AG04450 (cell line): ENCODE measurements at regions not wholly inside any gene's neighbourhood (a gene's known extent, or its start where the extent isn't known, plus 50 kb on each side); places are given as distances from the start of the nearest gene placed in this dataset.

Experiments
- CTCF ChIA-PET: fragments of 300-600, 350-600 bp; formaldehyde crosslinking; extraction: SDS; loops from one replicate; lab custom pipeline; 2022; ENCODE audit warnings: antibody characterized with exemption, inconsistent platforms; lab: Charles Lee
- POLR2A ChIA-PET: fragments of 350-600 bp; formaldehyde crosslinking; extraction: SDS; loops from one replicate; lab custom pipeline; 2021; ENCODE audit warnings: antibody characterized with exemption, inconsistent platforms; lab: Yijun Ruan, JAX
- DNase-seq: peaks from one replicate; pipeline ENCODE4 v3.0.0-alpha.2; 2011; ENCODE audit warnings: low read depth, low spot score
- H3K27ac ChIP-seq: one replicate; pipeline ENCODE4 v1.5.1; 2012; ENCODE audit warnings: low read depth, low read length, control low read depth
- H3K27me3 ChIP-seq: one replicate; pipeline ENCODE4 v1.6.0; 2012; ENCODE audit warnings: low read length; ENCODE audit not compliant: control insufficient read depth, insufficient read depth
- H3K4me3 ChIP-seq: 2 replicates; pipeline ENCODE4 v1.5.1; 2011; ENCODE audit warnings: mild to moderate bottlenecking, low read depth, low read length, control low read depth
- H3K9me3 ChIP-seq: 2 replicates; pipeline ENCODE4 v1.5.1; 2012; ENCODE audit warnings: low read length; ENCODE audit not compliant: control insufficient read depth, insufficient read depth
- CTCF ChIP-seq: IDR thresholded peaks from 2 replicates; pipeline ENCODE4 v1.5.1; 2011; ENCODE audit warnings: low read depth, low read length, control low read depth, inconsistent platforms

GRCh38 chr7:53993224-53993623, 549.0 kb upstream of the VSTM2A start:
- ChIA-PET POLR2A (no interaction called here), CTCF (no interaction called here)
- no peak for TF ChIP-seq CTCF
- Histone ChIP-seq H3K4me3 (no peak overlapping the region), H3K9me3 (peaks cover 8% of the 10 kb centered on the region), H3K27ac (no peak overlapping the region), H3K27me3 (no peaks in the 10 kb centered on the region)
- DNase-seq: no peak

- Histone ChIP-seq H3K27ac (no peak overlapping the region), H3K9me3 (peaks cover 7% of the 10 kb centered on the region), H3K4me3 (no peak overlapping the region), H3K27me3 (no peaks in the 10 kb centered on the region)
- DNase-seq: no peak
- CTCF ChIA-PET: no interaction called here
- no peak for TF ChIP-seq CTCF
- POLR2A ChIA-PET: no interaction called here
Measured at GRCh38 chr7:53996876-53997275, 545.3 kb upstream of the VSTM2A start.

GRCh38 chr7:54014765-54015164, 527.4 kb upstream of the VSTM2A start:
- POLR2A ChIA-PET: no interaction called here

GRCh38 chr7:54015251-54015650, 526.9 kb upstream of the VSTM2A start:
- no peak for DNase-seq
- CTCF ChIA-PET: no interaction called here
- H3K27me3 ChIP-seq: no peaks in the 10 kb centered on the region
- TF ChIP-seq CTCF: no peak
- H3K9me3 ChIP-seq: peaks cover 15% of the 10 kb centered on the region
- POLR2A ChIA-PET: no interaction called here
- H3K27ac ChIP-seq: no peak overlapping the region
- no peak overlapping the region for H3K4me3 ChIP-seq

More at GRCh38 chr7:54014765-54015164, 527.4 kb upstream of the VSTM2A start:
- Histone ChIP-seq H3K27ac (no peak overlapping the region), H3K27me3 (no peaks in the 10 kb centered on the region), H3K9me3 (peaks cover 12% of the 10 kb centered on the region), H3K4me3 (no peak overlapping the region)
- TF ChIP-seq CTCF: no peak
- CTCF ChIA-PET: no interaction called here
- no peak for DNase-seq

GRCh38 chr7:54037873-54038272, 504.3 kb upstream of the VSTM2A start:
- peaks cover 14% of the 10 kb centered on the region for H3K9me3 ChIP-seq
- H3K4me3 ChIP-seq: no peak overlapping the region
- DNase-seq: no peak
- POLR2A ChIA-PET: no interaction called here
- CTCF ChIA-PET: no interaction called here
- TF ChIP-seq CTCF: no peak
- no peak overlapping the region for H3K27ac ChIP-seq
- no peaks in the 10 kb centered on the region for H3K27me3 ChIP-seq
